ENCODE measurements at regions not wholly inside any gene's neighbourhood (a gene's known extent, or its start where the extent isn't known, plus 50 kb on each side); places are given as distances from the start of the nearest gene placed in this dataset.

DNA sequence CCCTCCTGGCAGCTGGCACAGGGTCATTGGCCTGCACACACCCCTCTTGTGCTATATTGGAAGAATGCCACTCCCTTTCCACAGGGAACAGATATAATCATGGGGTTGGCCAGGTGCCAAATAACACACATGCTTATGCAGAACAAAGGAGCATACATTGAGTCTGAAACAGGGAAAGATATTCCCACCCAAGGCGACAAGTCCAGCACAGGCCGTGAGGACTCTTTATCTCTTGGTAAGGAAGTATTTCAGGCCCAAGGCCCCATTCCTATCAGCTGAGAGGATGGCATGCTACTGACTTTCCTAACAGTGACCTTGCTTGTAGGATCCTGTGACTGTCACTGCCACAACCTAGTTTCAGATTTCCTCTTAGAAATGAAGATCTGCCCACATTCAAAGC, 59.0 kb upstream of the STXBP6 start:
- no peak for DNase-seq (ENCODE audit: low read depth in 4 of 4, low spot score in 3 of 4)

DNA sequence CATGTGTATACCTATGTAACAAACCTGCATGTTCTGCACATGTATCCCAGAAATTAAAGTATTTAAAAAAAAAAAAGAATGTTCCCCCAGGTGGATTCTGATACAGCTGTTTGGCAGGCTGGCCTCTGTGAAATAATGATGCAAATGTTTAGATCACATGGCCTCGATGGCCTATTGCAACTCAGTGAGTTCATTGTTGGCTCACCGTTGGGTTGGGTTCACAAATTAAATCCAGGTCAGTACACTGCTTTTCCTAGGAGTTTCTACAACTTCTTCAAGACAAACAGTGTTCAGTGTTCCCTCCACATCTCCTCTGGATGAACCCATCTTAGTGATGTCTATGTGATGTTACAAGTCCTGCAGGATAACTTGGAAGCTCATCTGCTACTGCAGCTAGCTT, 58.3 kb upstream of the STXBP6 start:
- DNase-seq (ENCODE audit: low read depth in 4 of 4, low spot score in 3 of 4) = no peak

DNA sequence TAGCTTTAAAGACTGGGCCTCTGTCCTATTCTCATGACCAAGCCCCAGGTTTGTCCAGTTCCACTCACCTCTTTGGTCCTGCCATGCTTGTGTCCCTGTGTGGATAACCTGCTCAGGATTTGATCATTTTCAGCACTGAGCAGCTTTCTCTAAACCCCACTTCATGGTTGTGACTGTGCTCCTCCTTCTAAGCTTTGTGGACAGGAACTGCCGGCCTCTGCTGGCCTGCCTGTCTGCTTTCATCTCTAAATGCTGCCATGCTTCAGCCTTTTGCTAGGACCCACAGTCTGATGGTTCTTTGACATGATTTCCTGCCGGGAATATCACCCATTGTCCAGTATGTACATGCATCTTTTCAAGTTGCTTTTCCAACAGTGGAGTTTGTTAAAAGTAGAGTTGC, 53.9 kb upstream of the STXBP6 start:
- no peak for DNase-seq (ENCODE audit: low read depth in 4 of 4, low spot score in 3 of 4)

DNA sequence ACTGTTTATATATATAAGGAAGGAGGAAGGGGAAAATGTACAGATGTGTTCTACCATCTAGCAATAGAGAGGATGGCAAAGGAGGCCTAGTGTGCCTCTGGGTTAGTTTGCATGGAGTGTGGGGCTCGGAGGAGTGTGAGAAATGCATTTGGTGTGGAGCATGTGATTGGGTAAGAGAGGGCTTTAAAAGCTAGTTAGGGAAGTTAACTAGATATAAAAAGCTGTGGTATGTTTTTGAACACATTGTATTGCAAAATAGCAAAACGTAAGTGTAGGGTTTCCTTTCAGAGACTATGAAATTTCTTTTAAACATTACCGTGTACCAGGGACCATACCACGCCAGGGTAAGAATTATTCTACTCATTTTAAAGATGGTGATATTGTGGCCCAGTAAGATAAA, 53.3 kb upstream of the STXBP6 start:
- DNase-seq (ENCODE audit: low read depth in 4 of 4, low spot score in 3 of 4) = no peak

DNA sequence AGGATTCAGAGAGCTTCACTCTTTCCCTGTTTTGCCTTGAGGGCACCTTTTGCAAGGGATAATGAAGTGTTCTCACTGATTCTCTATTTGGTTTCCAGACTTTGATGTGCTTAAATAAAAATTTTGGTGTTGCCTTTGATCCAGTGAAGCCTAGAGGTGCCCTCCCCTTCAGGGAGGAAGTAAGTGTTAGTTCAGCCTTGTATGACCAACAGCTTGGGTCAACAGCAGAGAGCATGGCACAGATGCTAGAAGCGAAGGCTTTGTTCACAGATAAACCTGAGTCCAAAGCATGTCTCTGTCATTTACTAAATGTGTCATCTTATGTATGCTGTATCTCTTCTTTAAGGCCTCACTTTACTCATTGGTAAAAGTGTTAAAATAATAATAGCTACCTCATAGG, 52.8 kb upstream of the STXBP6 start:
- no peak for DNase-seq (ENCODE audit: low read depth in 4 of 4, low spot score in 3 of 4)

DNA sequence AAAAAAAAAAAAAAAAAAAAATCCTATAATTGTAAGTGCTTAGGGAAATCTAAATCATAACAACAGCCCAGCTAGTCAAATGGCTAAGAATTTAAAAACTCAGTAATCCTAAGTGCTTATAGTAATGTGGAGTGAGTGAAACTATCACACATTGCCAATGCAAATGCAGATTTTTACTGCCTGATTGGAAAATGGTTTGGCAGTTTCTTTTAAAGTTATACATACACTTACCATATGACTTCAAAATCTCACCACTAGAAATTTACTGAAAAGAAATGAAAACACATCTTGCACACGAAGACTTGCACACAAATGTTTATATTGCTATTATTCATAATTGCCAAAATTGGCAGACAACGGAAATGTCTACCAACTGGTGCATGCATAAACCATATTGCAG, 51.3 kb upstream of the STXBP6 start:
- DNase-seq (ENCODE audit: low read depth in 4 of 4, low spot score in 3 of 4) = no peak
